ENCODE measurements at regions not wholly inside any gene's neighbourhood (a gene's known extent, or its start where the extent isn't known, plus 50 kb on each side); places are given as distances from the start of the nearest gene placed in this dataset.
"Not testable (repeated sequence)": the region's sequence is repeated elsewhere in the genome, so short reads cannot be mapped to it uniquely, and the experiment has no call there.

- Histone ChIP-seq H3K27ac (ENCODE audit: low read length) (no peak overlapping the region), H4K20me1 (ENCODE audit: insufficient read depth, low read length) (no peaks in the 10 kb centered on the region), H2AFZ (ENCODE audit: low read length) (no peak overlapping the region), H3K79me2 (ENCODE audit: low read length) (no peaks in the 10 kb centered on the region), H3K9me3 (replicated peaks; ENCODE audit: insufficient read depth, low read length) (no peaks in the 10 kb centered on the region), H3K9ac (ENCODE audit: low read length) (no peak overlapping the region), H3K27me3 (replicated peaks; ENCODE audit: insufficient read depth, low read length) (no peaks in the 10 kb centered on the region), H3F3A (ENCODE audit: insufficient read depth, low read length) (no peaks in the 10 kb centered on the region), H3K4me1 (ENCODE audit: low read length) (no peaks in the 10 kb centered on the region), H3K36me3 (replicated peaks; ENCODE audit: insufficient read depth, low read length) (no peaks in the 10 kb centered on the region), H3K4me2 (ENCODE audit: low read depth, low read length) (no peak overlapping the region), H3K4me3 (ENCODE audit: low read length) (no peak overlapping the region), H3K9me2 (replicated peaks; ENCODE audit: insufficient read depth, low read length) (no peaks in the 10 kb centered on the region)
- DNase-seq = no peak
- TF ChIP-seq EZH2phosphoT487 (IDR thresholded peaks at IDR 0.05; ENCODE audit: low read length) = no peak
- TF ChIP-seq EZH2 (optimal IDR thresholded peaks at IDR 0.05; ENCODE audit: low read depth, low read length) = no peak
- no peak for TF ChIP-seq CTCF (IDR thresholded peaks at IDR 0.05; ENCODE audit: low read length)
Measured at GRCh38 chr5:99355881-99356280, 427.1 kb upstream of the CHD1 start.

GRCh38 chr5:99349787-99350186, 421.0 kb upstream of the CHD1 start:
- Histone ChIP-seq H2AFZ (ENCODE audit: low read length) (no peak overlapping the region), H3K36me3 (replicated peaks; ENCODE audit: insufficient read depth, low read length) (no peaks in the 10 kb centered on the region), H3F3A (ENCODE audit: insufficient read depth, low read length) (no peaks in the 10 kb centered on the region), H3K9ac (ENCODE audit: low read length) (no peak overlapping the region), H3K9me3 (replicated peaks; ENCODE audit: insufficient read depth, low read length) (no peaks in the 10 kb centered on the region), H3K9me2 (replicated peaks; ENCODE audit: insufficient read depth, low read length) (no peaks in the 10 kb centered on the region), H3K27ac (ENCODE audit: low read length) (no peak overlapping the region), H3K79me2 (ENCODE audit: low read length) (no peaks in the 10 kb centered on the region), H3K4me1 (ENCODE audit: low read length) (no peaks in the 10 kb centered on the region), H3K4me2 (ENCODE audit: low read depth, low read length) (no peak overlapping the region), H4K20me1 (ENCODE audit: insufficient read depth, low read length) (no peaks in the 10 kb centered on the region), H3K27me3 (replicated peaks; ENCODE audit: insufficient read depth, low read length) (no peaks in the 10 kb centered on the region), H3K4me3 (ENCODE audit: low read length) (no peak overlapping the region)
- no peak for TF ChIP-seq EZH2 (optimal IDR thresholded peaks at IDR 0.05; ENCODE audit: low read depth, low read length)
- no peak for TF ChIP-seq EZH2phosphoT487 (IDR thresholded peaks at IDR 0.05; ENCODE audit: low read length)
- no peak for TF ChIP-seq CTCF (IDR thresholded peaks at IDR 0.05; ENCODE audit: low read length)
- DNase-seq = no peak

GRCh38 chr5:99348597-99348996, 419.8 kb upstream of the CHD1 start:
- H4K20me1 ChIP-seq (ENCODE audit: insufficient read depth, low read length) = no peaks in the 10 kb centered on the region
- no peaks in the 10 kb centered on the region for H3F3A ChIP-seq (ENCODE audit: insufficient read depth, low read length)
- peak overlapping the region; percentile 38 for H3K4me2 ChIP-seq (ENCODE audit: low read depth, low read length)
- H3K4me3 ChIP-seq (ENCODE audit: low read length) = peak overlapping the region; percentile 26; the same call in 1 of the 2 replicates
- no peaks in the 10 kb centered on the region for H3K9me3 ChIP-seq (replicated peaks; ENCODE audit: insufficient read depth, low read length)
- no peaks in the 10 kb centered on the region for H3K36me3 ChIP-seq (replicated peaks; ENCODE audit: insufficient read depth, low read length)
- no peaks in the 10 kb centered on the region for H3K79me2 ChIP-seq (ENCODE audit: low read length)
- H3K9me2 ChIP-seq (replicated peaks; ENCODE audit: insufficient read depth, low read length) = no peaks in the 10 kb centered on the region
- TF ChIP-seq EZH2 (optimal IDR thresholded peaks at IDR 0.05; ENCODE audit: low read depth, low read length) (no peak), EZH2phosphoT487 (IDR thresholded peaks at IDR 0.05; ENCODE audit: low read length) (no peak), CTCF (IDR thresholded peaks at IDR 0.05; ENCODE audit: low read length) (no peak)
- no peak for DNase-seq
- H3K27ac ChIP-seq (ENCODE audit: low read length) = no peak overlapping the region
- peak overlapping the region; percentile 20; the same call in 1 of the 2 replicates for H2AFZ ChIP-seq (ENCODE audit: low read length)
- no peak overlapping the region for H3K9ac ChIP-seq (ENCODE audit: low read length)
- H3K4me1 ChIP-seq (ENCODE audit: low read length) = no peaks in the 10 kb centered on the region
- H3K27me3 ChIP-seq (replicated peaks; ENCODE audit: insufficient read depth, low read length) = no peaks in the 10 kb centered on the region

- not testable (repeated sequence) for H3K9me3 ChIP-seq (replicated peaks; ENCODE audit: insufficient read depth, low read length); H3K9me2 ChIP-seq (replicated peaks; ENCODE audit: insufficient read depth, low read length); H3K4me3 ChIP-seq (ENCODE audit: low read length); H3K27ac ChIP-seq (ENCODE audit: low read length); H2AFZ ChIP-seq (ENCODE audit: low read length); H3K9ac ChIP-seq (ENCODE audit: low read length); H3K4me1 ChIP-seq (ENCODE audit: low read length); H3K27me3 ChIP-seq (replicated peaks; ENCODE audit: insufficient read depth, low read length); H3F3A ChIP-seq (ENCODE audit: insufficient read depth, low read length); H3K79me2 ChIP-seq (ENCODE audit: low read length); H3K36me3 ChIP-seq (replicated peaks; ENCODE audit: insufficient read depth, low read length); H4K20me1 ChIP-seq (ENCODE audit: insufficient read depth, low read length); DNase-seq; H3K4me2 ChIP-seq (ENCODE audit: low read depth, low read length)
Measured at GRCh38 chr5:99339758-99340157, 411.0 kb upstream of the CHD1 start.

All from MM.1S (cell line).